ENCODE measurements at regions not wholly inside any gene's neighbourhood (a gene's known extent, or its start where the extent isn't known, plus 50 kb on each side); places are given as distances from the start of the nearest gene placed in this dataset.

- Mint-ChIP-seq H3K9me3 (peaks cover 4 to 25% (median 11%) of the 10 kb centered on the region in 7 donors), H3K4me3 (no peak overlapping the region), H3K27ac (no peak overlapping the region), H3K36me3 (no peaks in the 10 kb centered on the region), H3K4me1 (peaks cover 0 to 2% (median 0%) of the 10 kb centered on the region in 3 donors), H3K27me3 (peaks cover 0 to 4% (median 0%) of the 10 kb centered on the region in 3 donors)
- no peak for DNase-seq
- peak in 1 of 2 donors; percentile 37 for ATAC-seq (ENCODE audit: low read depth in 2 of 2)
These were observed 367.4 kb downstream of the SPRY2 start for GRCh38 chr13:79973533-79973963.

GRCh38 chr13:79972066-79972569 is 368.8 kb downstream of the SPRY2 start:
- Mint-ChIP-seq H3K9me3 (peaks cover 0 to 18% (median 5%) of the 10 kb centered on the region in 7 donors), H3K36me3 (no peaks in the 10 kb centered on the region), H3K27me3 (peaks cover 0 to 4% (median 0%) of the 10 kb centered on the region in 3 donors), H3K4me1 (peaks cover 0 to 2% (median 0%) of the 10 kb centered on the region in 3 donors), H3K4me3 (no peak overlapping the region), H3K27ac (no peak overlapping the region)
- ATAC-seq (ENCODE audit: low read depth in 2 of 2): no peak
- no peak for DNase-seq

GRCh38 chr13:79966493-79966895 is 374.4 kb downstream of the SPRY2 start:
- no peaks in the 10 kb centered on the region for H3K36me3 Mint-ChIP-seq
- no peak for ATAC-seq (ENCODE audit: low read depth in 2 of 2)
- no peaks in the 10 kb centered on the region for H3K27me3 Mint-ChIP-seq
- DNase-seq: no peak
- peaks cover 0 to 26% (median 7%) of the 10 kb centered on the region in 7 donors for H3K9me3 Mint-ChIP-seq
- peaks cover 0 to 2% (median 0%) of the 10 kb centered on the region in 3 donors for H3K4me1 Mint-ChIP-seq
- H3K4me3 Mint-ChIP-seq: no peak overlapping the region
- no peak overlapping the region for H3K27ac Mint-ChIP-seq

DNA sequence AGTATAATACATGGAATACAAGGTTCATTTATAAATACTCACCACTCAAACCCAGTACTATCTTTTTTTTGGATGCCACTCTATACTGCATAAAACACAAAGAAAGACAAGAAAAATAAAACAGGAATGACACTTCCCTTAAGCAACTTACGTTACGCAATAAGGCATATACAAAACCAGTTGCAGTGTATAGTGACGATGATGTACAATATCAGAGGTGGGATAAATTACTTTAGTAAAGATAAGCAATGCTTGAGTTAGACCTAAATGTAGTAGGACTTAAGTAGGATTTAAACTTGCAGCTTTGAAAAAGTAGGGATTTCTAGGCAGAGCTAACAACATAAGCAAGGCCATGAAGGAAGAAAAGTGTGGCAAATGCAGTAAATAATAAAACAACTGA is 374.9 kb downstream of the SPRY2 start:
- no peak overlapping the region for H3K27ac Mint-ChIP-seq
- ATAC-seq (ENCODE audit: low read depth in 2 of 2): no peak
- H3K27me3 Mint-ChIP-seq: no peaks in the 10 kb centered on the region
- peaks cover 0 to 2% (median 0%) of the 10 kb centered on the region in 3 donors for H3K4me1 Mint-ChIP-seq
- H3K9me3 Mint-ChIP-seq: peaks cover 0 to 26% (median 7%) of the 10 kb centered on the region in 7 donors
- H3K4me3 Mint-ChIP-seq: no peak overlapping the region
- DNase-seq: no peak
- no peaks in the 10 kb centered on the region for H3K36me3 Mint-ChIP-seq

DNA sequence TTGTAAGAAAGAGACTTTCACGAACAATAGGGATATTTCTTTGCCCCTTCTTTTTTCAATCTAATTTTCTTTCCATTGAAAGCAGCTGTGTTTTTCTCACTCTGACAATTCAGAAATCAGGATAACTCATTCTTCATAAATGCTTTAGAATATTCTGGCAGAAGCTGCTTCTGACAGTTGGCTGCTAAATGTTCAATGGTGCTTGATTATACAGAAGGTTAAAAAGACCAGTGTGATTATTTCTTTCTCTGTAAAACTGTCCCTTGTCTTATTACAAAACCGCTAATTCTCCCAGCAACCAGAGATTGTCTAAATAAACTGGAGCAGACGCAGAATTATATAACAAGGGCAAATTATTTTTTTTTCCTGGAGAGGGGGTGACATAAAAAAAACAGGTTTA is 394.4 kb downstream of the SPRY2 start:
- Mint-ChIP-seq H3K36me3 (no peaks in the 10 kb centered on the region), H3K4me1 (no peaks in the 10 kb centered on the region), H3K27ac (no peak overlapping the region), H3K27me3 (peaks cover 0 to 6% (median 0%) of the 10 kb centered on the region in 3 donors), H3K4me3 (no peak overlapping the region), H3K9me3 (peaks cover 0 to 18% (median 2%) of the 10 kb centered on the region in 7 donors)
- no peak for ATAC-seq (ENCODE audit: low read depth in 2 of 2)
- no peak for DNase-seq

DNA sequence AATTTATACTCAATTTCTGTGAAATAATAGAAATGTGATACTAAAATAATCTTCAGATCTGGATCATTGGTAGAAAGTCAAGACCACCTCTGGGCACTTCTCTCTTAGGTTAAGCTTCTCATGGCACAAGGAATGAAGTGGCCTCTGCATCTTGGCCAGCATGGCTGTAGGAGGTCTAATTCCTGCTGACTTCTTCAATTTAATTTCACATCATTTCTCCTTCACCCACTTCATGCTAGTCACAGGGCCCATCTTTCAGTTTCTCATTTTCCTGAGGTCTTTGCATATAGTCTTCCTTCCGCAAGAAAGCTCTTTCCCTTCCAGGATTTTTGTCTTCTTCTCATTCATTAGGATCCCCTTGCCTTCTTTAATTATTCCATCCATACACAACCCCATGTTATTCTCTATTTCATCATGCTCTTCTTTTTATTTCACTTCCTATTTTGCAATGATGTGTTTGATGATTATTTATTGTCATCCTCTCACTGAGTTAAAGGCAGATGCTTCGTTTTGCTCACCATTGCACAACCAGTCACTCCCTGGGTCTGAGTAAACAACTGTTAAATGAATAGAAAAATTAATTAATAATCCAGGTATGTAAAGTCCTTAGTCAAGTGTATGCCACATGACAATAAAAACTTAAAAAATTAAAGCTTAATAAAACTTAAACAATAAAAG is 397.4 kb downstream of the SPRY2 start:
- Mint-ChIP-seq H3K4me3 (no peak overlapping the region), H3K27ac (no peak overlapping the region), H3K4me1 (no peaks in the 10 kb centered on the region), H3K36me3 (no peaks in the 10 kb centered on the region), H3K27me3 (no peaks in the 10 kb centered on the region), H3K9me3 (peaks cover 0 to 15% (median 2%) of the 10 kb centered on the region in 7 donors)
- DNase-seq: no peak
- no peak for ATAC-seq (ENCODE audit: low read depth in 2 of 2)

GRCh38 chr13:79941752-79942151 is 399.2 kb downstream of the SPRY2 start:
- Mint-ChIP-seq H3K27ac (no peak overlapping the region), H3K36me3 (no peaks in the 10 kb centered on the region), H3K27me3 (no peaks in the 10 kb centered on the region), H3K4me3 (no peak overlapping the region), H3K9me3 (no peaks in the 10 kb centered on the region), H3K4me1 (no peaks in the 10 kb centered on the region)
- ATAC-seq (ENCODE audit: low read depth in 2 of 2) (no peak), DNase-seq (no peak)

DNA sequence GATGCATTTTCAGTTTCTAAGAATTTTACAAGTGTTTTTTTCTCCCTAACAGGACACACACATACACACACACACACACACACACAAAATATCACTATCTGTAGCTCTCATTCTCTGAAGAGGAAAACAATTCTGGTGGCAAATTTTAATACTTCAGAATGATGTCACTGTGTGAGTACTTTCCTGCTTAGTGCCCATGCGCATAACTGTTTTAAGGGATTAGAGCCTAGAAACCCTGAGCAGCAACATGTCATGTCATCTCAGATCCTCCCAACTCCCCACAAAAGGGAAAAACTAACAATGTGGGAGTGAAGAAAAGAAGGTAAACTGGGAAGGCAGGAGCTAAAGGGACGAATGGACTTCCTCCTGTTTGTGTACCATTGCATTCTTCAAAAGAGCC is 401.2 kb downstream of the SPRY2 start:
- Mint-ChIP-seq H3K4me3 (no peak overlapping the region), H3K9me3 (no peaks in the 10 kb centered on the region), H3K4me1 (no peaks in the 10 kb centered on the region), H3K27me3 (no peaks in the 10 kb centered on the region), H3K27ac (no peak overlapping the region), H3K36me3 (no peaks in the 10 kb centered on the region)
- DNase-seq (no peak), ATAC-seq (ENCODE audit: low read depth in 2 of 2) (no peak)

- Mint-ChIP-seq H3K4me1 (no peaks in the 10 kb centered on the region), H3K36me3 (no peaks in the 10 kb centered on the region), H3K4me3 (no peak overlapping the region), H3K27me3 (no peaks in the 10 kb centered on the region), H3K9me3 (no peaks in the 10 kb centered on the region), H3K27ac (no peak overlapping the region)
- DNase-seq (no peak), ATAC-seq (ENCODE audit: low read depth in 2 of 2) (no peak)
These were observed 403.1 kb downstream of the SPRY2 start for GRCh38 chr13:79937771-79938216.

- no peak overlapping the region for H3K27ac Mint-ChIP-seq
- H3K36me3 Mint-ChIP-seq: no peaks in the 10 kb centered on the region
- H3K4me1 Mint-ChIP-seq: no peaks in the 10 kb centered on the region
- no peak for ATAC-seq (ENCODE audit: low read depth in 2 of 2)
- DNase-seq: no peak
- no peaks in the 10 kb centered on the region for H3K27me3 Mint-ChIP-seq
- no peaks in the 10 kb centered on the region for H3K9me3 Mint-ChIP-seq
- H3K4me3 Mint-ChIP-seq: no peak overlapping the region
These were observed 403.6 kb downstream of the SPRY2 start for GRCh38 chr13:79937311-79937710.

- Mint-ChIP-seq H3K36me3 (no peaks in the 10 kb centered on the region), H3K27ac (peak overlapping the region in 1 of 6 donors; percentile 15), H3K9me3 (peaks cover 0 to 2% (median 0%) of the 10 kb centered on the region in 7 donors), H3K4me1 (no peaks in the 10 kb centered on the region), H3K4me3 (no peak overlapping the region), H3K27me3 (no peaks in the 10 kb centered on the region)
- ATAC-seq (ENCODE audit: low read depth in 2 of 2) (no peak), DNase-seq (no peak)
These were observed 404.4 kb downstream of the SPRY2 start for GRCh38 chr13:79936368-79937136.

GRCh38 chr13:79935121-79935520 is 405.8 kb downstream of the SPRY2 start:
- no peaks in the 10 kb centered on the region for H3K4me1 Mint-ChIP-seq
- no peak overlapping the region for H3K4me3 Mint-ChIP-seq
- peaks cover 2 to 11% (median 4%) of the 10 kb centered on the region in 7 donors for H3K9me3 Mint-ChIP-seq
- no peak overlapping the region for H3K27ac Mint-ChIP-seq
- no peaks in the 10 kb centered on the region for H3K36me3 Mint-ChIP-seq
- DNase-seq: no peak
- H3K27me3 Mint-ChIP-seq: no peaks in the 10 kb centered on the region
- ATAC-seq (ENCODE audit: low read depth in 2 of 2): no peak

DNA sequence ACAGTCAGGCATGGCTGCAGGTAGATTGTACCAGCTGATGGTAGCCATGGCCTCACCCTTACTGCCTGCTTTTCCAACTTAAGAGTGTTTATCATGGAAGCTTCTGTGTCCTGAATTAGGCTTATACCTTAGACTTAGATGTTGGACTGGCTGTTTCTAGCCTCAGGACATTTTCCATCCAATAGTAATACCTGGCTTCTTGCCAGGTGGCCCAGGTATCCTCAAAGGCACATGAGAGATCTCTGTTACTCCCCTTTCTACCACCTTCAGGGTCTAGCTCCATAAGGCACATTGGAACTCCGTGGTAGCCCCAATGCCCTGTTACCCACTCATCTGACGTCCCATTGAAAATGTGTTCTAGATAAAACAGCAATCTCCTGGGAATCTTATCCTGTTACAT is 407.5 kb downstream of the SPRY2 start:
- no peaks in the 10 kb centered on the region for H3K27me3 Mint-ChIP-seq
- H3K36me3 Mint-ChIP-seq: no peaks in the 10 kb centered on the region
- no peaks in the 10 kb centered on the region for H3K4me1 Mint-ChIP-seq
- DNase-seq (no peak), ATAC-seq (ENCODE audit: low read depth in 2 of 2) (no peak)
- peaks cover 2 to 13% (median 4%) of the 10 kb centered on the region in 7 donors for H3K9me3 Mint-ChIP-seq
- no peak overlapping the region for H3K27ac Mint-ChIP-seq
- no peak overlapping the region for H3K4me3 Mint-ChIP-seq

DNA sequence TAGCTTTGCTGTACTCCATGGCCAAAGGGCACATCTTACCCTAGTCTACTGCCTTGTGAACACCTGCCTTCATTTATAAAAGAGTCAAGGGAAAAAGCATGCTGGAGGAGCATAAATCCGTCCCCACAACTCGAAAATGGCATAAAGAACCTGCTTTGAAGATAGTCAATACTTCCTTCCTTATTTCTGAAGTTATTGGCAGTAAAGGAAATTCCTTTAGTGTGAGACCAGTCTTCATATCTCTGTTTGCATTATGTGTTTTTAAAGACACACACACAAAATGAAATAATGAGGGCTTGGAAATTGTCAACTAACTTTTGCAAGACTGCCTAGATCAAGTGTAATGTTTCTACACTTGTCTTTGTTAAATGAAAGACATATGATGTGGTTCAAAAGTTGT is 408.4 kb downstream of the SPRY2 start:
- Mint-ChIP-seq H3K27ac (no peak overlapping the region), H3K36me3 (no peaks in the 10 kb centered on the region), H3K4me3 (no peak overlapping the region), H3K9me3 (peaks cover 2 to 13% (median 4%) of the 10 kb centered on the region in 7 donors), H3K27me3 (no peaks in the 10 kb centered on the region), H3K4me1 (no peaks in the 10 kb centered on the region)
- no peak for DNase-seq
- no peak for ATAC-seq (ENCODE audit: low read depth in 2 of 2)
